ENCODE measurements at regions not wholly inside any gene's neighbourhood (a gene's known extent, or its start where the extent isn't known, plus 50 kb on each side); places are given as distances from the start of the nearest gene placed in this dataset.

DNA sequence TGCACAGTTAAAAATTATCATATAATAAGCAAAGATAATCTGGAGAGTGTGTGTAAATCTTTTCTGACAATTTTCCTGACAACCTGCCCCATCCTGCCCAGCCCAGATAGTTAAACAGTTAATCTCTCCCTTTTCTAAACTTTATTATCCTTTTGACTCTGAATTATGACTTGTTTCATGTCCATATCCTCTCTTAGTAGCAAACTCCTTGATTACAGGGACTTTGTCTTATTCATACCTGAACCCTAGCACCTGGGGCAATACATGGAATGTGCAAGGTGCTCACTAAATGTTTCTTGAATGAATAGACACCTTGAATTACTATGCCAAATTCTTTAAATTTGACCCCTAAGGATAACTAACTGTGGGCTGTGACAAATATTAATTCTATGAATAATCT lies 186.7 kb downstream of the FAM170A start:
- Mint-ChIP-seq H3K27ac (no peak overlapping the region), H3K27me3 (ENCODE audit: low read depth in 3 of 3) (no peaks in the 10 kb centered on the region), H3K4me1 (no peaks in the 10 kb centered on the region), H3K9me3 (peaks cover 0 to 6% (median 2%) of the 10 kb centered on the region in 7 donors), H3K4me3 (no peak overlapping the region), H3K36me3 (no peaks in the 10 kb centered on the region)
- Histone ChIP-seq H3K79me2 (ENCODE audit: insufficient read depth, low read length) (no peaks in the 10 kb centered on the region), H3K36me3 (replicated peaks in 1 of 2; ENCODE audit: control insufficient read depth in 1 of 2, insufficient read depth in 2 of 2, low read length in 2 of 2) (no peaks in the 10 kb centered on the region), H3K27ac (ENCODE audit: low read depth in 1 of 2, low read length in 2 of 2) (no peak overlapping the region), H3K4me3 (replicated peaks in 1 of 3; ENCODE audit: low read depth in 2 of 3, low read length in 3 of 3) (no peak overlapping the region), H3K4me1 (ENCODE audit: control insufficient read depth in 1 of 2, insufficient read depth in 2 of 2, low read length in 2 of 2) (no peaks in the 10 kb centered on the region), H3K9me3 (replicated peaks in 1 of 2; ENCODE audit: control insufficient read depth in 1 of 2, insufficient read depth in 1 of 2, low read length in 2 of 2) (no peaks in the 10 kb centered on the region), H4K20me1 (ENCODE audit: insufficient read depth, low read length) (no peaks in the 10 kb centered on the region), H2AFZ (ENCODE audit: insufficient read depth, low read depth, low read length, poor library complexity, severe bottlenecking) (no peak overlapping the region), H3K4me2 (replicated peaks; ENCODE audit: extremely low read depth, low read length, poor library complexity, severe bottlenecking) (no peak overlapping the region), H3K27me3 (ENCODE audit: control insufficient read depth in 2 of 2, insufficient read depth in 2 of 2, low read length in 2 of 2) (no peaks in the 10 kb centered on the region), H3K9ac (ENCODE audit: insufficient read depth, low read length, poor library complexity, severe bottlenecking) (no peak overlapping the region)
- DNase-seq, result no peak
- intact Hi-C loops (cut with micrococcal nuclease), result no loop called here
- TF ChIP-seq, protein P1, sequence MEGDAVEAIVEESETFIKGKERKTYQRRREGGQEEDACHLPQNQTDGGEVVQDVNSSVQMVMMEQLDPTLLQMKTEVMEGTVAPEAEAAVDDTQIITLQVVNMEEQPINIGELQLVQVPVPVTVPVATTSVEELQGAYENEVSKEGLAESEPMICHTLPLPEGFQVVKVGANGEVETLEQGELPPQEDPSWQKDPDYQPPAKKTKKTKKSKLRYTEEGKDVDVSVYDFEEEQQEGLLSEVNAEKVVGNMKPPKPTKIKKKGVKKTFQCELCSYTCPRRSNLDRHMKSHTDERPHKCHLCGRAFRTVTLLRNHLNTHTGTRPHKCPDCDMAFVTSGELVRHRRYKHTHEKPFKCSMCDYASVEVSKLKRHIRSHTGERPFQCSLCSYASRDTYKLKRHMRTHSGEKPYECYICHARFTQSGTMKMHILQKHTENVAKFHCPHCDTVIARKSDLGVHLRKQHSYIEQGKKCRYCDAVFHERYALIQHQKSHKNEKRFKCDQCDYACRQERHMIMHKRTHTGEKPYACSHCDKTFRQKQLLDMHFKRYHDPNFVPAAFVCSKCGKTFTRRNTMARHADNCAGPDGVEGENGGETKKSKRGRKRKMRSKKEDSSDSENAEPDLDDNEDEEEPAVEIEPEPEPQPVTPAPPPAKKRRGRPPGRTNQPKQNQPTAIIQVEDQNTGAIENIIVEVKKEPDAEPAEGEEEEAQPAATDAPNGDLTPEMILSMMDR (IDR thresholded peaks at IDR 0.05), result no peak

DNA sequence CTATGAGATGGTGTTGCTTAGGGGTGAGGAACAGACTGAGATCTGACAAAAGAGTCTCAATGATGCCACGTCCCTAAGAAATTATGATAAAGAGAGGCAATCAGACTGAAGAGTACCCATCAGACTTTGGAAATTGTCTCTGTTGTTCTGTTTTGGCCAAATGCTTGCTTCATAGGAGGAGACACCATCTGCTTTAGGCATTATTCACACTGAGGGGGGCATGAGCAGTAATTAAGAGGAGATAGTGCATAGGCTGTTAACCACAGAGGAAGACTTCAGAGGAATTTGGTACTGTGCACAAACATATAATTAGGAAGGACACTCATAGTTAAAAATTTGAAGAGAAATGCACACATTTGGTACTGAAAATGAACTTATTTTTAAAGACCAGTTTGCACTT lies 190.7 kb downstream of the FAM170A start:
- Histone ChIP-seq H3K4me3 (replicated peaks in 1 of 3; ENCODE audit: low read depth in 2 of 3, low read length in 3 of 3) (no peak overlapping the region), H3K36me3 (replicated peaks in 1 of 2; ENCODE audit: control insufficient read depth in 1 of 2, insufficient read depth in 2 of 2, low read length in 2 of 2) (no peaks in the 10 kb centered on the region), H3K9me3 (replicated peaks in 1 of 2; ENCODE audit: control insufficient read depth in 1 of 2, insufficient read depth in 1 of 2, low read length in 2 of 2) (no peaks in the 10 kb centered on the region), H3K4me2 (replicated peaks; ENCODE audit: extremely low read depth, low read length, poor library complexity, severe bottlenecking) (no peak overlapping the region), H3K27me3 (ENCODE audit: control insufficient read depth in 2 of 2, insufficient read depth in 2 of 2, low read length in 2 of 2) (no peaks in the 10 kb centered on the region), H3K9ac (ENCODE audit: insufficient read depth, low read length, poor library complexity, severe bottlenecking) (no peak overlapping the region), H3K4me1 (ENCODE audit: control insufficient read depth in 1 of 2, insufficient read depth in 2 of 2, low read length in 2 of 2) (no peaks in the 10 kb centered on the region), H3K79me2 (ENCODE audit: insufficient read depth, low read length) (no peaks in the 10 kb centered on the region), H3K27ac (ENCODE audit: low read depth in 1 of 2, low read length in 2 of 2) (no peak overlapping the region), H4K20me1 (ENCODE audit: insufficient read depth, low read length) (no peaks in the 10 kb centered on the region), H2AFZ (ENCODE audit: insufficient read depth, low read depth, low read length, poor library complexity, severe bottlenecking) (no peak overlapping the region)
- 77% methylated on average over 1 of the region's 1 CpG for WGBS (ENCODE audit: insufficient coverage)
- Mint-ChIP-seq H3K4me1 (no peaks in the 10 kb centered on the region), H3K36me3 (no peaks in the 10 kb centered on the region), H3K4me3 (no peak overlapping the region), H3K9me3 (peaks cover 0 to 4% (median 2%) of the 10 kb centered on the region in 7 donors), H3K27ac (no peak overlapping the region), H3K27me3 (ENCODE audit: low read depth in 3 of 3) (no peaks in the 10 kb centered on the region)
- no peak for DNase-seq
- TF ChIP-seq, protein P1 (IDR thresholded peaks at IDR 0.05), result no peak
- intact Hi-C loops (cut with micrococcal nuclease), result no loop called here
